ENCODE measurements at regions not wholly inside any gene's neighbourhood (a gene's known extent, or its start where the extent isn't known, plus 50 kb on each side); places are given as distances from the start of the nearest gene placed in this dataset.

DNA sequence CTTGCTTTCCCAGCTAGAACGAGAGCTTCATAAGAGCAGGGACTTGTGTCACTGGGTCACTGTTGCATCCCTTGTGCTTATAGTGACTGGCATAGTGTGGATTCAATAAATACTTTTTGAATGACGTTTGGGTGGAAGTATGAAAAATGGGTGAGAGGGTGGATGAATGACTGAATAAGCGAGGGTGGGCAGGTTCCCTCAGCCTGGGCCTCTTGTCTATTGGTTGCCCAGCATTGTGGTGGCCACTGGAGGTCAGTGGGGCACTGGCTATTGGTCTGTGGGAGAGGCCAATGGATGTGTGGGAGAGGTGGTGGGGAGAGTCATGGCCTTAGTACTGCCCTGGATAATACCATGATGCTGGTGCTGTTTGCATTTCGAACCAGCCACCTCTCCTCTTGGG is 93.8 kb upstream of the SKOR2 start:
- no peak for TF ChIP-seq POLR2A (IDR thresholded peaks at IDR 0.05)
- TF ChIP-seq, protein P1, sequence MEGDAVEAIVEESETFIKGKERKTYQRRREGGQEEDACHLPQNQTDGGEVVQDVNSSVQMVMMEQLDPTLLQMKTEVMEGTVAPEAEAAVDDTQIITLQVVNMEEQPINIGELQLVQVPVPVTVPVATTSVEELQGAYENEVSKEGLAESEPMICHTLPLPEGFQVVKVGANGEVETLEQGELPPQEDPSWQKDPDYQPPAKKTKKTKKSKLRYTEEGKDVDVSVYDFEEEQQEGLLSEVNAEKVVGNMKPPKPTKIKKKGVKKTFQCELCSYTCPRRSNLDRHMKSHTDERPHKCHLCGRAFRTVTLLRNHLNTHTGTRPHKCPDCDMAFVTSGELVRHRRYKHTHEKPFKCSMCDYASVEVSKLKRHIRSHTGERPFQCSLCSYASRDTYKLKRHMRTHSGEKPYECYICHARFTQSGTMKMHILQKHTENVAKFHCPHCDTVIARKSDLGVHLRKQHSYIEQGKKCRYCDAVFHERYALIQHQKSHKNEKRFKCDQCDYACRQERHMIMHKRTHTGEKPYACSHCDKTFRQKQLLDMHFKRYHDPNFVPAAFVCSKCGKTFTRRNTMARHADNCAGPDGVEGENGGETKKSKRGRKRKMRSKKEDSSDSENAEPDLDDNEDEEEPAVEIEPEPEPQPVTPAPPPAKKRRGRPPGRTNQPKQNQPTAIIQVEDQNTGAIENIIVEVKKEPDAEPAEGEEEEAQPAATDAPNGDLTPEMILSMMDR (IDR thresholded peaks at IDR 0.05), result no peak

Measured in right lobe of liver (tissue), 4 donors.